ENCODE measurements at regions not wholly inside any gene's neighbourhood (a gene's known extent, or its start where the extent isn't known, plus 50 kb on each side); places are given as distances from the start of the nearest gene placed in this dataset.

DNA sequence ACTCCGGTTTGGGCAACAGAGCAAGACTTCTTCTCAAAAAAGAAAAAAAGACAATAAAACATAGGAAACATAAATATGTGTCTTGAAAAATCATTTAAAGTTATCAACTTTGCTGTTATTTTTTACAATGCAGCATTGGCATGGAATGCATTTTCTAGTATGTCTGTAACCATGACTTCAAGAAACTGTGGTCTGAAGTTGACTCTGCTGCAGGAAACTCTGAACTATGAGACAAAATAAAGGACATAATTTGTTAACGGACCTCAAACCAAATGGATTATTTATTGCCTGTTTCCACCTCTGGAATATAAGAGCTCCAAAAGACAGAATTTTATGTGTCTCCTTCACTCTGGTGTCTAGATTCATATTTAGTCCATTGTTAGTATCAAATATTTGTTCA is 79.1 kb downstream of the TRIB2 start:
- DNase-seq (ENCODE audit: low spot score), result no peak
- in situ Hi-C loops (cut with HindIII; ENCODE audit: low sequenced_read_pairs), result no loop called here

DNA sequence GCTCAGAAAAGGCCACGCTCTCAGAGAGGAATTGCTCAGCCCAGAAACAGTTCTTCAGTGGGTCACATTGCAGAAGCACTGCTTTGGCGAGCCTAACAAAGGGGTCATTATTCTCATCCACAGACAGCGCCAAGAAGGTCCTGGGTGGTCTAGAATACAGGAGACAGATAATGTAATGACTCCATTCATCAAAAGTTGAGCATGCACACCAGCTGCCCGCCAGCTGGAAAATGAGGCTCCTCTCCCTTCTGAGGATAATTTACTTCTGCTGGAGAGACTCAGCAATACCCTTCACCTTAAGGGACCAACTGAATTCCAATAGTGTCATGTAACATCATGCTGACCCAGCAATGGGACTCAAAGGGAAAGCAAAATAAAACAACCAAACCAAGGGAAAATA is 79.9 kb downstream of the TRIB2 start:
- DNase-seq (ENCODE audit: low spot score), result peak; percentile 37
- in situ Hi-C loops (cut with HindIII; ENCODE audit: low sequenced_read_pairs), result no loop called here

DNA sequence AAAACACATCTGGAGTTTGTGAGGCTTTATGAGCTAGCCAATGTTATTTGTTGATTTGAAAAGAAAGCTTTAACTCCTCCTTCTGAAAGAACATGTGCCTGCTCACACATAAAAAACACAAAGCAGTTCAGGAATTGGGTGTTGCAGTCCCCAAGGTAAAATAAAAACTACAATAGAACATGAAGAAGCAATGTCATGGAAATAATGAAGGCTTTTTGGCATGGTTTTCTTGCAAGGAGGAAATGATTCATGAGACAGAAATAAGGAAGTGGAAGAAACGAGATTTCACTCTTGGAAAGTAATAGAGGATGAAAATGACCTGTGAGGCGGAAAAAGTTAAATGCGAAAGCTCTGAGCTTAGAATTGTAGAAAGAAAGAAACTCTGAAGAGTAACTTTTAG is 81.1 kb downstream of the TRIB2 start:
- no peak for DNase-seq (ENCODE audit: low spot score)
- in situ Hi-C loops (cut with HindIII; ENCODE audit: low sequenced_read_pairs), result no loop called here

DNA sequence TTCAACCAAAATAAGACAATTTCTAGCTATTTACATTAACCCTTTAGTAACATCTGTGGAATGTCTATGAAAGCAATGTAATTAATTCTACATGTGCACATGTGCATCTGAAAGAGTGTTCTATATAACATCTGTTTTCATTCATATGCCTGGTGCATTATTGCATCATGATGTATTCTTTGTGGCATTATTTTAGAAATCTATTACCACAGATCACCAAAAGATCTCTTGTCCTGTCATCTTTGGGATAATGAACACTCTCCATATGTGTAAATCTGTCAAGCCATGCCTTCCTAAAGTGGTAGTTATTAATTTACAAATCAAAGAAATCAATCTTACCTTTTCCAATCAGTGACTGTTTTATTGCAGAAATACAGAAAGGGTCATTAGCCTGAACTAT is 86.9 kb downstream of the TRIB2 start:
- no peak for DNase-seq (ENCODE audit: low spot score)
- in situ Hi-C loops (cut with HindIII; ENCODE audit: low sequenced_read_pairs), result no loop called here

DNA sequence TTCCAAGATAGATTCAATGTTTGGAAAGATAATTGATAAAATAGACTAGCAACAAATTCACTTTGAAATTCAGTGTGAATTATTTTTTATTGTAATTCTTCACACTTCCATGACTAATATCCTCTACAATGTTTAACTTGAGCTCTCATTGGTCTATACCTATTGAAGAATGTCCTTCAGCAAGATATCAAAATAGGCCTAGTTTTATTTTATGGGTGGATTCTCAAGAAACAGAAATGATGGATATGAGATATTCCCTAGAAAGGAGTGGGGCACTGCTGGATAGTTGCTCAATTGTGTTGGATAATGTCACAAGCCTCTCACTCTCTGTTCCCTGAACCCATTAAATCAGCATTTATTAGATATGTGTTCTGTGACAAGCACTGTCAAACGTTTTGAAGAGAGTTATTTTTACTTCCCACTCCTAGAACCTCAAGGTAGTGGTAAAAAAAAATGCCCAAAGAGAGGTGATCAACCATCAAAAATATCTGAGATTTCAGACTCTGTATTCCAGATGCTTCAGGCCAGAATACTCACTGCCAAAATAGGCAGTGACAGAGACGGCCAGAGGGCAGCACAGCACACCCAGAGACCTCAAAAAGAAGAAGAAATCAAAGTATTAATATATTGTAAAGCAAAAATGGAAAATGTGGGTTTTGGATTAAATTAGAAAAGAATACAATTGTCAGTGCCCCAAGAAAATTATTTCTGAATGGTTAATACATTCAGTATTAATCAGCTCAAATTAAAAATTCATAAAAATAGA is 87.5 kb downstream of the TRIB2 start:
- no peak for DNase-seq (ENCODE audit: low spot score)
- in situ Hi-C loops (cut with HindIII; ENCODE audit: low sequenced_read_pairs), result no loop called here

DNA sequence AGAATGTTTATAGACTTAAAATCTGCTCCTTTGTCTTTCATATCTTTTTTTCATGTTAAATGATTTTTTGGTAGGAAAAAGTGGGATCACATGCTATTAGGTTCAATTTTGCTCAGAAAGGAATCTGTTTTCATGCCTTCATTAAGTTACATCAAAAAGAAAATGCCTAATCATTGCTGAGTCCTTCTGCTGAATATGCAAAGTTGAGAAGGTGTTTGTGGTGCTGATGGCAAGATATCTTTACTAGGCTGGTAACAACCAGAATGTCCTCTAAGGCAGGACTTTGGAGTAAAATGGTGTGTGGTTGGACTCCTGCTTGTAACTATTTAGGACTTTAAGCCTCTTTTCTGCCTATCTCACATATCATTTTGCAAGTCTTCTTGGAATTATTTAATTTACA is 88.3 kb downstream of the TRIB2 start:
- DNase-seq (ENCODE audit: low spot score), result no peak
- in situ Hi-C loops (cut with HindIII; ENCODE audit: low sequenced_read_pairs), result no loop called here

DNA sequence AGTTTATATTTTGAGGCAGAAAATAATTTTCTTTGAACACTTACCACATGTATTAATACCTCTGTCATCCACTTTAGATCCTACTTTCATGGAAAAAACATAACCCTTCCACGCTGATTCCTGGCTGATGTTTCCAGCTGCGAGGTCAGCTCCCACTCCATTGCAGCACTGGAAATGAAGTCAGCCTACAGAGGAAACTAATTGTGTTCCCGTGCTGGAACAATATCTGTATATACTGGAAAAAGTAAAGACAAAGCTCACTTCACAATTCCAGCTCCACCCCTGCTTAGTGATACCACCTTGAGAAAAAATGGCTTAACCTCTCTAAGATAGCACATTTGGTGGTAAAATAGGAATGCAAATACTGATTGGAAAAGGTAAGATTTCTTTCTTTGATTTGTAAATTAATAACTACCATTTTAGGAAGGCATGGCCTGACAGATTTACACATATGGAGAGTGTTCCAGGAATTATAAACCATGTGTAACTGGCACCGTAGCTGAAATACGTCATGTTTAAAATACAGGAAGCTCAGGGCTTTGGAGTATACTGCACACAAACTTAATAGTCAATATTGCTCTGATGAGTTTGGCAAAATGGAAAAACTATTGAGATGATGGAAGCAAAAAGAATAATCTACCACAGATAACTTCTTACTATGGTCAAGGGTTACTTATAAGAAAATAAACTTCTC is 90.0 kb downstream of the TRIB2 start:
- in situ Hi-C loops (cut with HindIII; ENCODE audit: low sequenced_read_pairs), result no loop called here
- DNase-seq (ENCODE audit: low spot score), result no peak

DNA sequence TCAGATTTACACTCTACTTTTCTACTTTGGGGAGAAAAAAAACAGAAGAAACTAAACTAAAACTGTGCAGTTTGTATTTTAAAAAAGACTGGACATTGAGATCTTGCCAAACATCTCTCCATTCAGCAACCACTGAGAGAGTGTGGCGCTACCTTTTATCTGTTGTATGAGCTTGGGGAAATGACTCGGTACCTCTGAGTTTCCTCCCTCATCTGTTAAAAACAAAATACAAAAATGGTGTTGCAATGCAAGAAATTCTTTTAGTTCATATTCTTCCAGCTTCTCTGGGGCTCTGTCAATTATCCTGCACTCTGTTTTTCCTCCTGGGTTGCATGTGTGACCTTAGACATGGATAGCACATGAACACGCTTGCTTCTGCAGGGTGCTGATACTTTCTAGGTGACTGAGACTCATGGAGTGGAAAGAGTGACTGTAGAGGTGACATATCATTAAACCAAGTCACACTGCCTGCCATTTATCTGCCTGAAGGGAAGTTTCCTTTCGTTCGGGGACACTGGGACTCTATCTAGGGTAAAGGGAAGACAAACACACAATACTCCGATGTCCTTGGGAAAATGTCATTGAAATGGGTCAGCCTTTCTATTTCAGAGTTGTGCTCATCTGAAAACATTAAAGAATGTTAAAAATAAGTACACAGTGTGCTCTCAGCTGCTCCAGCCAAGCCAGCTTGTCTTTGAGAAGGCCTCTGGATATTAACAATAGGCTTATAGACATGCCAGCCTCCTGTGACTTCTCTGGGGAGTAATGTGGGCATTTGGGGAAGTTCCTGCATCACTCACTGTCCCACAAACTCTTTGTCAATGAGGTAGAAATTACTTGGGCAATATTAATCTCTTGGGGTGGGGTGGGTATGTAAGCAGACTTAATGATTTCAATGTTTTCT is 91.4 kb downstream of the TRIB2 start:
- DNase-seq (ENCODE audit: low spot score), result peak; percentile 19
- in situ Hi-C loops (cut with HindIII; ENCODE audit: low sequenced_read_pairs), result no loop called here

DNA sequence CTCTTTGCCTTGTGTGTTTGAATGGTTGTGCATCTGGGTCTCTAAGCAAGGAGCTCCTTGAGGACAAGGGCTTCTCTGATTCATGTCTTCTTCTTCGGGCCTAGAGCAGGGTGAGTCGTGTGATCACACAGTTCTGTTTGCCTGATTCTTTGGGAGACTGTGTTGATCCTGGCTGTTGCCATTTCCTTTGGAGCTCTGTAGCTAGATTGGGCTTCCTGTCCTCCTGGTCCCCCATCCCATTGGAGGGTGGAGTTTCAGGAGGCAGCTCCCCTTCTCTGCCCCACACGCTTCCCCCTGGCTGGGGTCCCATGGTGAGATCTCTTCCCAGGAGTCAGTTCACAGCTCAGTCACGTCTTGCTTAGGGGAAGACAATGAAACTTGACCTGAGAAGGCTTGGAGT is 92.8 kb downstream of the TRIB2 start:
- no peak for DNase-seq (ENCODE audit: low spot score)
- in situ Hi-C loops (cut with HindIII; ENCODE audit: low sequenced_read_pairs), result no loop called here

DNA sequence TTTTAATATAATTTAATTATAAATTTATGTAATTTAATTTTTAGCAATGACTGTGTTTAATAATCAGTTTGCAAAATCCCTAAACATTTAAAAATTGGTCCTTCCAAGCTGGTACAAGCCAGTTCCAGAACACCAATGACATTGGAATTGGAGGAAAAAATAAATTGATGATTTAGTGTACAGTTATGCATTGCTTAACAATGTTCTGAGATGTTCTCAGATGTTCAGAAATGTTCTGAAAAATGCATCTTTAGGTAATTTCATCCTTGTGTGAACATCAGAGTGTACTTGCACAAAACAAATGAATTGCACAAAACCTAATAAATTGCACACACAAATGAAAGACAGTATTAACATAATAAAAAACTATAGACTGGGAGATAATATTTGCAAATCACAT is 95.2 kb downstream of the TRIB2 start:
- no peak for DNase-seq (ENCODE audit: low spot score)
- in situ Hi-C loops (cut with HindIII; ENCODE audit: low sequenced_read_pairs), result no loop called here

DNA sequence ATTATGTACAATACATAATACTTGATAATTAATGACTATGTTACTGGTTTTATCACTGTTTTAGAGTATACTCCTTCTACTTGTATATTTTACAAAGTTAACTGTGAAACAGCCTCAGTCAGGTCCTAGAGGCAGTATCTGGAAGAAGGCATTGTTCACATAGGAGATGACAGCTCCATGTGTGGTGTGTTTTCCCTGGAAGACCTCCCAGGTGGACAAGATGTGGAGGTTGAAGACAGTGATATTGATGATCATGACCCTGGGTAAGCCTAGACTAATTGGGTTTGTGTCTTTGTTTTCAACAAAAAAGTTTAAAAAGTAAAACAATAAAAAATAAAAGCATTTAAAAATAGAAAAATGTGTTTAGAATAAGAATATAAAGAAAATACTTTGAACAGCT is 96.4 kb downstream of the TRIB2 start:
- DNase-seq (ENCODE audit: low spot score), result no peak
- in situ Hi-C loops (cut with HindIII; ENCODE audit: low sequenced_read_pairs), result no loop called here

DNA sequence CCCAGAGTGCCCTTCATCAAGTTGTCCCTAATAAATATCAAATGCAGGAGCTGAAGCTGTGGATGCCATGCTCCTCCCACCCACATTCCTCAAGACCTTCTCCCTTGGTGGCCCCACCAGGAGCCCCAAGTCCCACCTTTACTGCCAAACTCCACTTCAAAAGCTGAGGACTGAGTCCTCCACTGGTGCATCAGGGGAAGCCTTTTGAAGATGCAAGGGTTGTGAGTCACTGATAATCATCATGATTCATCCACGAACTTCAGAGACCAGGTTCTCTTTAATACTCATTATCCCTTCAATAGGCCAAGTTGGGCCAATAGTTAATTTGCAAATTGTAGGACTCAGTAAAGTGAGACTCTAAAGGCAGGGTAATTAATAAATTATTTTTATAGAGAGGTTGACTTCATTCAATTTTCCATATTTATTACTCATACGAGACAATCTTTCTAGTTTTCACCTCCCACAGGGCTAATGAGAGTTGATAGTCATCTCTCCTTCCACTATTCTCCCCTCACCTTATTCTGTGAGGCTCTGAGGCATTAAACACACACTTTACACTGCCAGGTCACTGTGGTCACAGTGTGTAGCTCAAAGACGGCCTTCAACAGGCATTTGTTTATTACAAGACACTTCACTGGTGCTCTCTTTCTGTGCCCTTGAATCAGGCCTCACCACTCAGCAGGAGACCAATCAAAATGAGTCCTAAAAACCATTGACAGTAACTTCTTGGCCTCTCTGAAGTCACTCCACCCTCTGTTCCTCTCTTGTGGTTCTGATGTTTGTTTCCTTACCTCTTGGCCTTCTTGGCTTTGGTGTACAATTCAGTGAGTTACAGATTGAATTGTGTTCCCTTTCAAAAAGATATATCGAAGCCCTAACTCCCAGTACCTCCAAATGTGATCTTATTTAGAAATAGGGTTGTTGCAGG is 99.9 kb downstream of the TRIB2 start:
- no peak for DNase-seq (ENCODE audit: low spot score)
- in situ Hi-C loops (cut with HindIII; ENCODE audit: low sequenced_read_pairs), result no loop called here

DNA sequence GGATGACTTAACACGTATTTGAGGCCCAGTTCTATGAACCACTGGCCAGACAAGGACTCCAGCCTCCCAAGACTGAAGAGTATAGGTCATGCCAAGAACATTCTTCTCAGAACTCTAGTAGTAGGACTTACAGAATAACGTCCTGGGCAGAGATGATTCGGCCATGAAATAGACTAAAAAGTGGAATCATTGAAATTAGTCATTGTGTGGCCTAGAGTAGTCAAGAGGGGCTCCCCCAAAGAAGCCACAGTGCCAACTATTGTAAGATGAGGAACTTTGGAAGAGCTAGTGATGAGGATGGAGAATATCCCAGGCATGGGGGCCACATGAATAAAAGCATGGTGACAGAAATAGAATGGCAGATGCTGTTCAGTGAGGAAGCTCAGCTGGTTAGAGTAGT is 101.1 kb downstream of the TRIB2 start:
- DNase-seq (ENCODE audit: low spot score), result no peak
- in situ Hi-C loops (cut with HindIII; ENCODE audit: low sequenced_read_pairs), result no loop called here

DNA sequence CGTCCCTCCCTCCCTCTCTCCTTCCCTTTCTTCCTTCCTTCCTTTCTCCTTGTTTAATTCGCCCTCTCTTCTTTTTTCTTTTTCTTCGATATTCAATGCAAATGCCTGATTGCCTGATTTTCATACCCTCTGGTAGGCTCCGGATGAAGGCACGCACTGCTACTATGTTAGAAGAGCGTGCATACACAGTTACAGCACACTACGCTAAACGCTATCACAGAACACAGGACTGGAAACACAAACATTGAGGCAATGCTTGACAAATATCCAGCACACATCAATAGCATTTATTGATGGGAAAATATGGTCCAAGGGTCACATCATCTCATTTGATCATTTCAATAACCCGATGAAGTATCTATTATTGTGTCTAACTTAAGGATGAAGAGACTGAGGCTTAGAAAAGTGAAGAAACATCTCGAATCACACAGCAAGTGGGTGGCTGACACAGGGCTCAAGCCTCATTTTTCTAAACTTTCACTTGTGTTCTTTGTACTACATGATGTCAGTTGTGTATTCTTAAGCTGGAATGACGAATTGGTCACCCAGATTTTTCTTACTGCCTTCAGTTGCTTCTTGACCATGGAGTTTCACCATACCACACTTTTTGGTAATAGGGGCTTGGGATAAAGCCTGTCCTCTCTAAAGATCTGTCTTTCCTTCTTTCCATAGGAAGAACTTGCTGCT is 101.8 kb downstream of the TRIB2 start:
- DNase-seq (ENCODE audit: low spot score), result no peak
- in situ Hi-C loops (cut with HindIII; ENCODE audit: low sequenced_read_pairs), result no loop called here

DNA sequence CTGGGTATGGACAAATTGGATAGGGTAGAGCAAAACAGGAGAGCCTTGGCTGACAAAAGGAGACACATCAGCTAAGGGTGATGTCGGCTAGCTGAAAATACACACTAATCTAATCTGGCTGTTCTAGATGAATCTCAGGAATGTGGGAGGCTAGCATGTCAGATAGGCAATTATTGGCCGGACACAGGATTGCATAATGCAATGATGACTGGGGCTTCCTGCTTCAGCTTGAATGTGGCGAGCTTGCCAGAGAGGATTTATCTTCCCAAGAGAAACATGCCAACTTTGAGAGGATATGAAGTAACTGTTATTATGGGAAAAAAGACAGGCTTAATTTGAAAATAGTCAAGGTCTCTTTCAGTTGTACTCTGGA is 102.4 kb downstream of the TRIB2 start:
- in situ Hi-C loops (cut with HindIII; ENCODE audit: low sequenced_read_pairs), result no loop called here
- DNase-seq (ENCODE audit: low spot score), result no peak

DNA sequence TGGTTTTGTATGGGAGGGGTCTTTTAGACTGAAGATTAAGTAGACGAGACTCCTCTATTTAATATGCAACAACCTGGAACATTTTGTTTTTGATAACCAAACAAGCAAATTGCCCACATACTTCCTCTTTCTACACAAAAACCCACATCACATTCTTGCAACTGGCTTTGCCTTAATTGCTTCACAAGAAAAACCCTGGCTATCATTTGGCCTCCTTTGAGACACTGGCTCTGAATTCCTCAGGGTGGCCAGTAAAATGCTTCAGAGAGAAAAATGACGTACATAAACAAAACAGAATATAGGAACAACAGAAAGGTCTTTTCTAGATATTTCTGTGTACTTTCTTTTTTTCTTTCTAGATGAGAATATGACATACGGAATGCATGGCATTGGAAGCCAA is 103.0 kb downstream of the TRIB2 start:
- in situ Hi-C loops (cut with HindIII; ENCODE audit: low sequenced_read_pairs), result no loop called here
- DNase-seq (ENCODE audit: low spot score), result no peak

DNA sequence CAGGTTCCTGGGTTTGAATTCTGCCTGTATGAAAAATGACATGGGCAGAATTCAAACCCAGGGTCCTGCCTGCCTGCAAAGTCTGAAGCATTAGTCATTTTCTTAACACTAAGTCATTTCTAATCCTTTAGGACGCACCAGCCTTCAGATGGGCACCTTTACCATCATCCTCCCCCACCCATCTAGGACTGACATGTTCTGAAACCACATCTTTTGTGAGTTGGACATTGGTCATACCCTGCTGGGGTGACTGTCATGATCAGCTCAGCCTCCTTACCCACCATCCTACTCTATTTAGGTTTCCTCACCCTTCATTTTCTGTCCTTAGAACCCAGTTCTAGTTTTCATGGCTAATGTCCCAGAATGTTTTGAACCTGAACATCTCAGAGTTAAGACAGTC is 104.9 kb downstream of the TRIB2 start:
- no peak for DNase-seq (ENCODE audit: low spot score)
- in situ Hi-C loops (cut with HindIII; ENCODE audit: low sequenced_read_pairs), result no loop called here

DNA sequence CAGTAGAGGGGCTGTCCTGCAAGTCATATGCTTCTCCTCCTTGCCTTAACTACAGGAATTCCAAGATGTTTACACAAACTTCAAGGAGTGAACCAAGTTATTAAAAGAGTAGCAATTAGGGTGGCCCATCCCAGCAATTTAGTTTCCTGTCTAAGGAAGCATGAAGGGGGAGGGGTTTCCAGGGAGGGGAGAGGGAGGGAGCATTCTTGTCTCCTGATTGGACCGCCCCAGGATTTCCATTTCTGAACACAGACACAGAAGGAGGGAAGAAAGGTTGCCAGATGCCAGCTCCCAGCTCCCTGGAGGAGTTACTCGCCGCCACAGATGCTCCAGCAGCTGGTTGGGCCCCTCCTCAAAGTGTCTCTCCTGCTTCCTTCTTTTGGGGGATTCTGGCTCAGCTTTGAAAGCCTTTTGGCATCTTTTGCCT is 107.6 kb downstream of the TRIB2 start:
- no peak for DNase-seq (ENCODE audit: low spot score)
- in situ Hi-C loops (cut with HindIII; ENCODE audit: low sequenced_read_pairs), result no loop called here
